OCI-LY1 (cell line): ENCODE measurements at regions not wholly inside any gene's neighbourhood (a gene's known extent, or its start where the extent isn't known, plus 50 kb on each side); places are given as distances from the start of the nearest gene placed in this dataset.

Experiments
- H2AFZ ChIP-seq: fragments of 200-600 bp; sonication (generic), shearing (Covaris generic); 2 replicates; pipeline ENCODE4 v1.6.0; 2014; ENCODE audit warnings: antibody characterized with exemption, mild to moderate bottlenecking, low read length
- H3F3A ChIP-seq: fragments of 200-600 bp; sonication (generic), shearing (Covaris generic); 2 replicates; pipeline ENCODE4 v1.6.0; 2014; ENCODE audit warnings: mild to moderate bottlenecking, antibody characterized with exemption, low read length, moderate library complexity; ENCODE audit not compliant: insufficient read depth
- H3K27ac ChIP-seq: fragments of 200-600 bp; sonication (generic); 2 replicates; pipeline ENCODE4 v1.5.1; 2014; ENCODE audit warnings: low read length, mixed run types, mild to moderate bottlenecking, low read depth; ENCODE audit not compliant: poor library complexity, severe bottlenecking
- H3K27me3 ChIP-seq: fragments of 200-600 bp; sonication (generic); 2 replicates; pipeline ENCODE4 v1.6.0; 2014; ENCODE audit warnings: antibody characterized with exemption, mild to moderate bottlenecking, low read length, moderate library complexity; ENCODE audit not compliant: insufficient read depth
- H3K36me3 ChIP-seq: fragments of 200-600 bp; sonication (generic); 2 replicates; pipeline ENCODE4 v1.6.1; 2014; ENCODE audit warnings: mild to moderate bottlenecking, antibody characterized with exemption, low read length, moderate library complexity, mixed read lengths; ENCODE audit not compliant: insufficient read depth
- H3K4me1 ChIP-seq: fragments of 200-600 bp; sonication (generic); 2 replicates; pipeline ENCODE4 v1.5.1; 2014; ENCODE audit warnings: mild to moderate bottlenecking, low read length, moderate library complexity; ENCODE audit not compliant: insufficient read depth, severe bottlenecking
- H3K4me2 ChIP-seq: fragments of 200-600 bp; sonication (generic), shearing (Covaris generic); 2 replicates; pipeline ENCODE4 v1.6.1; 2014; ENCODE audit warnings: low read length
- H3K4me3 ChIP-seq: fragments of 200-600 bp; sonication (generic); 2 replicates; pipeline ENCODE4 v1.5.1; 2014; ENCODE audit warnings: low read length, low read depth, mild to moderate bottlenecking, mixed read lengths; ENCODE audit not compliant: poor library complexity, severe bottlenecking
- H3K79me2 ChIP-seq: fragments of 200-600 bp; shearing (Covaris generic); 2 replicates; pipeline ENCODE4 v1.6.1; 2016; ENCODE audit warnings: mixed run types, low read length, mixed read lengths; ENCODE audit not compliant: insufficient read depth
- H3K9ac ChIP-seq: fragments of 200-600 bp; sonication (generic), shearing (Covaris generic); 2 replicates; pipeline ENCODE4 v1.6.1; 2014; ENCODE audit warnings: mild to moderate bottlenecking, low read length, mixed read lengths
- H3K9me2 ChIP-seq: fragments of 200-600 bp; sonication (generic), shearing (Covaris generic); 2 replicates; pipeline ENCODE4 v1.6.1; 2014; ENCODE audit warnings: low read depth, mild to moderate bottlenecking, low read length, mixed read lengths
- H3K9me3 ChIP-seq: fragments of 200-600 bp; shearing (Covaris generic); 2 replicates; pipeline ENCODE4 v1.6.1; 2014; ENCODE audit warnings: low read length, mixed read lengths
- H4K20me1 ChIP-seq: fragments of 200-600 bp; sonication (generic), shearing (Covaris generic); 2 replicates; pipeline ENCODE4 v1.6.0; 2016; ENCODE audit warnings: mild to moderate bottlenecking, low read length; ENCODE audit not compliant: insufficient read depth
- EZH2 ChIP-seq: fragments of 200-600 bp; sonication (generic), shearing (Covaris generic); IDR thresholded peaks from 2 replicates; pipeline ENCODE4 v1.8.0; 2017; ENCODE audit warnings: borderline replicate concordance, mixed run types, mild to moderate bottlenecking, antibody characterized with exemption, low read length, moderate library complexity, mixed read lengths
- TF ChIP-seq, protein P1 (sequence below): fragments of 200-600 bp; sonication (generic), shearing (Covaris generic); IDR thresholded peaks from 2 replicates; pipeline ENCODE4 v1.5.1; 2017; ENCODE audit warnings: mild to moderate bottlenecking, antibody characterized with exemption, low read length, moderate library complexity, mixed read lengths

DNA sequence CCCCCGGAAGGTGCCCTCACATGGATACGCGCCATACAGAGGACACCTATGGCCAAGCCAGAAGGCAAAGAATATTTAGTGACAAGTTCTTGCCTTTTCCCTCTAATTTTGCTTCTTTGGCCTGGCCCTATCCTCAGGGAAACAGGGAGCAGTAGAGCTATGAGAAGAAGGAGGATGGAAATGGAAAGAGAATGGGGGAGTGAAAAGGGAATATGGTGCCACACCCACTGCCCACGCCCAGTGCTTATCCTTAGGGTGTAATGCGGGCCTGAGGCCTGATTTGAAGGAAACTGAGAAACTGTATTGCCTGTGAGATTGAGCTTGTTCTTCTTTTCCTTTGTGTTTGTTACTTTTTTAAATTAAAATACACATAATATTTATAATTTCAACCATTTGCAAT lies 255.1 kb downstream of the HS3ST3A1 start:
- no peaks in the 10 kb centered on the region for H4K20me1 ChIP-seq
- no peaks in the 10 kb centered on the region for H3K79me2 ChIP-seq
- no peaks in the 10 kb centered on the region for H3K4me1 ChIP-seq
- H2AFZ ChIP-seq, result no peak overlapping the region
- H3K27ac ChIP-seq, result no peak overlapping the region
- TF ChIP-seq, protein P1, sequence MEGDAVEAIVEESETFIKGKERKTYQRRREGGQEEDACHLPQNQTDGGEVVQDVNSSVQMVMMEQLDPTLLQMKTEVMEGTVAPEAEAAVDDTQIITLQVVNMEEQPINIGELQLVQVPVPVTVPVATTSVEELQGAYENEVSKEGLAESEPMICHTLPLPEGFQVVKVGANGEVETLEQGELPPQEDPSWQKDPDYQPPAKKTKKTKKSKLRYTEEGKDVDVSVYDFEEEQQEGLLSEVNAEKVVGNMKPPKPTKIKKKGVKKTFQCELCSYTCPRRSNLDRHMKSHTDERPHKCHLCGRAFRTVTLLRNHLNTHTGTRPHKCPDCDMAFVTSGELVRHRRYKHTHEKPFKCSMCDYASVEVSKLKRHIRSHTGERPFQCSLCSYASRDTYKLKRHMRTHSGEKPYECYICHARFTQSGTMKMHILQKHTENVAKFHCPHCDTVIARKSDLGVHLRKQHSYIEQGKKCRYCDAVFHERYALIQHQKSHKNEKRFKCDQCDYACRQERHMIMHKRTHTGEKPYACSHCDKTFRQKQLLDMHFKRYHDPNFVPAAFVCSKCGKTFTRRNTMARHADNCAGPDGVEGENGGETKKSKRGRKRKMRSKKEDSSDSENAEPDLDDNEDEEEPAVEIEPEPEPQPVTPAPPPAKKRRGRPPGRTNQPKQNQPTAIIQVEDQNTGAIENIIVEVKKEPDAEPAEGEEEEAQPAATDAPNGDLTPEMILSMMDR, result no peak
- no peak for TF ChIP-seq EZH2
- no peaks in the 10 kb centered on the region for H3K9me2 ChIP-seq
- no peak overlapping the region for H3K4me2 ChIP-seq
- no peak overlapping the region for H3K4me3 ChIP-seq
- H3K9ac ChIP-seq, result no peak overlapping the region
- H3K36me3 ChIP-seq, result no peaks in the 10 kb centered on the region
- no peaks in the 10 kb centered on the region for H3F3A ChIP-seq
- H3K27me3 ChIP-seq, result no peaks in the 10 kb centered on the region; the same call in 1 of the 2 replicates
- H3K9me3 ChIP-seq, result no peaks in the 10 kb centered on the region

DNA sequence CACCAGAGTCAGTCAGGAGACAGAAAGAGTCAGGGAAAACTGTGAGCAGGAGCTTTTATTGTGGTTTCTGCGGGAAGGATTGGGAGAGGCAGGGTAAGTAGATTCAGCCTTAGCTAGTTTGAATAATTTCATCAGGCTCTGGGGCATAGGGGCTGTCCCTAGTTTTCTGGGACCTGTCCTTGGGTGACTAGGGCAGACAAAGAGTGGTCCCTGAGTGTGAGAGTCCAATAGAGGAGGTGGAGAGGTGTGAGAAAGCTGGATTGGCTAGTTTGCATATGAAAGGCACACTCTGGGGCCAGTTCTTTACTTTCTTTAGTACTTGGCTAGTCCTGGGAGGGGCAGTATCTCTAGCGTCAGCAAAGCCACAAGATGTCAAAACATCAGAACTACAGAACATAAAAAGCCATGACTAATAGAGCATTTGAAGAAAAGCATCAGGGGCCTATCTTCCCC lies 255.6 kb downstream of the HS3ST3A1 start:
- H3K4me3 ChIP-seq, result no peak overlapping the region
- no peak for TF ChIP-seq EZH2
- TF ChIP-seq, protein P1, result no peak
- H3K36me3 ChIP-seq, result no peaks in the 10 kb centered on the region
- no peak overlapping the region for H2AFZ ChIP-seq
- no peaks in the 10 kb centered on the region; the same call in 1 of the 2 replicates for H3K27me3 ChIP-seq
- no peaks in the 10 kb centered on the region for H3K9me2 ChIP-seq
- H3K27ac ChIP-seq, result no peak overlapping the region
- no peaks in the 10 kb centered on the region for H3F3A ChIP-seq
- H3K9me3 ChIP-seq, result no peaks in the 10 kb centered on the region
- H3K4me2 ChIP-seq, result no peak overlapping the region
- no peaks in the 10 kb centered on the region for H3K79me2 ChIP-seq
- no peak overlapping the region for H3K9ac ChIP-seq
- H3K4me1 ChIP-seq, result no peaks in the 10 kb centered on the region
- no peaks in the 10 kb centered on the region for H4K20me1 ChIP-seq

DNA sequence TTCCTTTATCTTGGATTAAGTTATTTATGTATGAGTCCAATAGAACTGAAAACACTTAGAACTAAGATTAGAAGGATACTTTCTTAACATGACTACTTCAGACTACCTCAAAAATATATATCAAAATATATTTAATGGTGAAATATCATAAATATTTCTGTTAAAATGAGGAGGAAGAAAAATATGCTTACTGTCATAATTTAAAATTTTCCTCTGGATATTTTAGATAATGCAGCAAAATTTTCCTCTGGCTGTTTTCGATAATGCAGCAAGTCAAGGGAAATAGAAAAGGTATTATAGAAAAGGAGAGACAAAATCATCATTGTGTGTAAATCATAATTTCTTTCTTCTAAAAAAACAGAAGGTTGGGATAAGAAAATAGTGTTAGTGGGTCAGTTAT lies 263.3 kb downstream of the HS3ST3A1 start:
- Histone ChIP-seq H3K9ac (no peak overlapping the region), H3K9me2 (no peaks in the 10 kb centered on the region), H3K4me1 (no peaks in the 10 kb centered on the region), H3K4me3 (no peak overlapping the region), H3K36me3 (no peaks in the 10 kb centered on the region), H3K27ac (no peak overlapping the region), H2AFZ (no peak overlapping the region), H3K9me3 (no peaks in the 10 kb centered on the region), H4K20me1 (no peaks in the 10 kb centered on the region), H3F3A (no peaks in the 10 kb centered on the region), H3K79me2 (no peaks in the 10 kb centered on the region), H3K27me3 (no peaks in the 10 kb centered on the region), H3K4me2 (no peak overlapping the region)
- no peak for TF ChIP-seq EZH2
- TF ChIP-seq, protein P1, result no peak
